WTC11 (cell line): ENCODE measurements at regions not wholly inside any gene's neighbourhood (a gene's known extent, or its start where the extent isn't known, plus 50 kb on each side); places are given as distances from the start of the nearest gene placed in this dataset.

ENCODE experiments used
- ATAC-seq: fragments of 200-7000 bp; cut with Tn5 transposase; 2 replicates; pipeline ENCODE4 v1.10.0; 2021; ENCODE audit warnings: mild to moderate bottlenecking, moderate library complexity
- CTCF ChIA-PET: fragments of 300-600 bp; sonication (Branson Sonifier 250); formaldehyde crosslinking; loops from one replicate; lab custom pipeline; 2021; ENCODE audit warnings: antibody characterized with exemption; lab: Charles Lee
- POLR2A ChIA-PET: fragments of 350-600 bp; sonication (Branson Sonifier 250); formaldehyde crosslinking; loops from one replicate; lab custom pipeline; 2021; ENCODE audit warnings: antibody characterized with exemption; lab: Charles Lee
- DNase-seq: peaks from one replicate; pipeline ENCODE4 v3.0.0; 2021; ENCODE audit warnings: low spot score
- H3K27ac Mint-ChIP-seq: 2 replicates; pipeline ENCODE4 v1.8.0; 2021; ENCODE audit warnings: mixed read lengths
- H3K27me3 Mint-ChIP-seq: 2 replicates; pipeline ENCODE4 v1.8.0; 2021; ENCODE audit warnings: low read depth, mild to moderate bottlenecking, moderate library complexity, mixed read lengths
- H3K36me3 Mint-ChIP-seq: 2 replicates; pipeline ENCODE4 v1.8.0; 2021; ENCODE audit warnings: mixed read lengths
- H3K4me1 Mint-ChIP-seq: 2 replicates; pipeline ENCODE4 v1.8.0; 2022; ENCODE audit warnings: mixed read lengths
- H3K4me3 Mint-ChIP-seq: 2 replicates; pipeline ENCODE4 v1.8.0; 2021; ENCODE audit warnings: mild to moderate bottlenecking, moderate library complexity, mixed read lengths
- H3K9me3 Mint-ChIP-seq: 2 replicates; pipeline ENCODE4 v1.8.0; 2021; ENCODE audit warnings: mixed read lengths
- AR ChIP-seq: fragments of 250-450 bp; sonication (Bioruptor Pico); IDR thresholded peaks from 2 replicates; pipeline ENCODE4 v1.9.0; 2021; ENCODE audit warnings: mild to moderate bottlenecking
- ATF1 ChIP-seq: sonication (generic); formaldehyde crosslinking; IDR thresholded peaks from 2 replicates; pipeline ENCODE4 v1.8.1; 2023; ENCODE audit warnings: mild to moderate bottlenecking, moderate library complexity, missing genetic modification reagents
- ATF3 ChIP-seq: sonication (generic); formaldehyde crosslinking; conservative IDR thresholded peaks from 2 replicates; pipeline ENCODE4 v1.8.1; 2022; ENCODE audit warnings: mild to moderate bottlenecking, missing genetic modification reagents
- CBFB ChIP-seq: sonication (generic); formaldehyde crosslinking; IDR thresholded peaks from 2 replicates; pipeline ENCODE4 v1.8.1; 2022; ENCODE audit warnings: mild to moderate bottlenecking, low read depth, missing genetic modification reagents
- EMX1 ChIP-seq: fragments of 250-450 bp; sonication (Bioruptor Pico); IDR thresholded peaks from 2 replicates; pipeline ENCODE4 v1.8.0; 2021; ENCODE audit warnings: mild to moderate bottlenecking
- GRHL2 ChIP-seq: fragments of 250-450 bp; sonication (Bioruptor Pico); IDR thresholded peaks from 2 replicates; pipeline ENCODE4 v1.8.0; 2022; ENCODE audit warnings: mild to moderate bottlenecking, moderate library complexity; ENCODE audit not compliant: insufficient replicate concordance, severe bottlenecking
- JAZF1 ChIP-seq: fragments of 250-450 bp; sonication (Bioruptor Pico); IDR thresholded peaks from 2 replicates; pipeline ENCODE4 v1.9.0; 2021; ENCODE audit warnings: moderate library complexity, mild to moderate bottlenecking, inconsistent platforms
- KAT7 ChIP-seq: sonication (generic); formaldehyde crosslinking; IDR thresholded peaks from 2 replicates; pipeline ENCODE4 v1.8.1; 2023; ENCODE audit warnings: missing genetic modification reagents, mild to moderate bottlenecking, borderline replicate concordance
- MXD4 ChIP-seq: fragments of 250-450 bp; sonication (Bioruptor Pico); IDR thresholded peaks from 2 replicates; pipeline ENCODE4 v1.8.0; 2021; ENCODE audit warnings: mild to moderate bottlenecking, moderate library complexity, borderline replicate concordance
- MYBL2 ChIP-seq: sonication (generic); formaldehyde crosslinking; IDR thresholded peaks from 2 replicates; pipeline ENCODE4 v1.8.1; 2023; ENCODE audit warnings: mild to moderate bottlenecking, moderate library complexity, missing genetic modification reagents
- NFATC4 ChIP-seq: fragments of 250-450 bp; sonication (Bioruptor Pico); IDR thresholded peaks from 2 replicates; pipeline ENCODE4 v1.9.0; 2021; ENCODE audit warnings: mild to moderate bottlenecking
- NFYB ChIP-seq: sonication (generic); formaldehyde crosslinking; conservative IDR thresholded peaks from 2 replicates; pipeline ENCODE4 v1.8.0; 2022; ENCODE audit warnings: low read depth, missing genetic modification reagents
- PRDM15 ChIP-seq: sonication (generic); formaldehyde crosslinking; IDR thresholded peaks from 2 replicates; pipeline ENCODE4 v1.8.0; 2022; ENCODE audit warnings: missing genetic modification reagents
- TP53 ChIP-seq: sonication (generic); formaldehyde crosslinking; IDR thresholded peaks from 2 replicates; pipeline ENCODE4 v1.8.1; 2023; ENCODE audit warnings: mild to moderate bottlenecking, missing genetic modification reagents
- ZNF219 ChIP-seq: sonication (generic); formaldehyde crosslinking; IDR thresholded peaks from 2 replicates; pipeline ENCODE4 v1.8.0; 2023; ENCODE audit warnings: missing genetic modification reagents, mild to moderate bottlenecking, borderline replicate concordance
- ZNF416 ChIP-seq: fragments of 250-450 bp; sonication (Bioruptor Pico); IDR thresholded peaks from 2 replicates; pipeline ENCODE4 v1.9.0; 2021; ENCODE audit warnings: mild to moderate bottlenecking, inconsistent platforms
- ZNF532 ChIP-seq: fragments of 250-450 bp; sonication (Bioruptor Pico); IDR thresholded peaks from 2 replicates; pipeline ENCODE4 v1.9.0; 2021; ENCODE audit warnings: mild to moderate bottlenecking, borderline replicate concordance
- TF ChIP-seq, protein P1 (sequence below): sonication (generic); formaldehyde crosslinking; IDR thresholded peaks from 2 replicates; pipeline ENCODE4 v1.8.1; 2022; ENCODE audit warnings: mild to moderate bottlenecking, moderate library complexity, missing genetic modification reagents

DNA sequence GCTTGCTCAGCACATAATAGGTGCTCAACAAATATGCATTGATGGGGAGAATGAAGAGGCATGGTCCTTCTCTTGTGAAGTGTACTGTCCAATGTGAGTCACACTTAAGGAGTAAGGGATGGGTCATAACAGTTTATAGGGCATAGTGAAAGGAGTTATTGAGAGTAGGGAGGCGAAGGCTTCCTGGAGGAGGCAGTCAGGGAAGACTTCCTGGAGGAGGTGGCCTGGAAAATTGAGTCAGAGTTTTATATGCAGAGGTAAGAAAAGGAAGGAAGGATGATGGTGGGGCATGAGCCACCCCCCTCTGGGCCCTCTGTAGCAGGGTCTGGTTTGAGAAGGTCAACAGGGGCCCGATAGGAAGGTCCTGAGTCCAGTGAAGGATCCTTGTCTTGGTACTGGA, 57.0 kb upstream of the ZNF536 start:
- Mint-ChIP-seq H3K4me3 (no peak overlapping the region), H3K9me3 (peaks cover 15% of the 10 kb centered on the region), H3K27ac (no peak overlapping the region), H3K4me1 (peaks cover 6% of the 10 kb centered on the region; the same call in 1 of the 2 replicates), H3K27me3 (no peaks in the 10 kb centered on the region), H3K36me3 (no peaks in the 10 kb centered on the region)
- DNase-seq (no peak), ATAC-seq (no peak)
- TF ChIP-seq CBFB (CRISPR knock-in tag), result no peak
- no peak for TF ChIP-seq AR (CRISPR knock-in tag)
- TF ChIP-seq TP53 (CRISPR knock-in tag), result no peak
- TF ChIP-seq EMX1 (CRISPR knock-in tag), result no peak
- no peak for TF ChIP-seq JAZF1 (CRISPR knock-in tag)
- no peak for TF ChIP-seq MYBL2
- TF ChIP-seq PRDM15 (CRISPR knock-in tag), result no peak
- no peak for TF ChIP-seq ZNF219 (CRISPR knock-in tag)
- TF ChIP-seq ATF1 (CRISPR knock-in tag), result no peak
- TF ChIP-seq, protein P1, sequence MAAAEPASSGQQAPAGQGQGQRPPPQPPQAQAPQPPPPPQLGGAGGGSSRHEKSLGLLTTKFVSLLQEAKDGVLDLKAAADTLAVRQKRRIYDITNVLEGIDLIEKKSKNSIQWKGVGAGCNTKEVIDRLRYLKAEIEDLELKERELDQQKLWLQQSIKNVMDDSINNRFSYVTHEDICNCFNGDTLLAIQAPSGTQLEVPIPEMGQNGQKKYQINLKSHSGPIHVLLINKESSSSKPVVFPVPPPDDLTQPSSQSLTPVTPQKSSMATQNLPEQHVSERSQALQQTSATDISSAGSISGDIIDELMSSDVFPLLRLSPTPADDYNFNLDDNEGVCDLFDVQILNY (CRISPR knock-in tag), result no peak
- TF ChIP-seq NFYB, result no peak
- TF ChIP-seq ATF3 (CRISPR knock-in tag), result no peak
- TF ChIP-seq ZNF416, result no peak
- TF ChIP-seq NFATC4 (CRISPR knock-in tag), result no peak
- CTCF ChIA-PET, result no interaction called here
- POLR2A ChIA-PET, result no interaction called here

- ChIA-PET POLR2A (no interaction called here), CTCF (no interaction called here)
- Mint-ChIP-seq H3K4me3 (no peak overlapping the region), H3K36me3 (no peaks in the 10 kb centered on the region), H3K4me1 (peaks cover 8% of the 10 kb centered on the region), H3K9me3 (peaks cover 15% of the 10 kb centered on the region), H3K27ac (no peak overlapping the region), H3K27me3 (no peaks in the 10 kb centered on the region)
- ATAC-seq (no peak), DNase-seq (no peak)
- no peak for TF ChIP-seq ZNF532 (CRISPR knock-in tag)
- no peak for TF ChIP-seq AR (CRISPR knock-in tag)
- no peak for TF ChIP-seq GRHL2 (CRISPR knock-in tag)
- TF ChIP-seq KAT7, result no peak
- no peak for TF ChIP-seq MXD4 (CRISPR knock-in tag)
Observed at GRCh38 chr19:30316000-30316491, 56.1 kb upstream of the ZNF536 start.
